ENCODE measurements at regions not wholly inside any gene's neighbourhood (a gene's known extent, or its start where the extent isn't known, plus 50 kb on each side); places are given as distances from the start of the nearest gene placed in this dataset.

DNA sequence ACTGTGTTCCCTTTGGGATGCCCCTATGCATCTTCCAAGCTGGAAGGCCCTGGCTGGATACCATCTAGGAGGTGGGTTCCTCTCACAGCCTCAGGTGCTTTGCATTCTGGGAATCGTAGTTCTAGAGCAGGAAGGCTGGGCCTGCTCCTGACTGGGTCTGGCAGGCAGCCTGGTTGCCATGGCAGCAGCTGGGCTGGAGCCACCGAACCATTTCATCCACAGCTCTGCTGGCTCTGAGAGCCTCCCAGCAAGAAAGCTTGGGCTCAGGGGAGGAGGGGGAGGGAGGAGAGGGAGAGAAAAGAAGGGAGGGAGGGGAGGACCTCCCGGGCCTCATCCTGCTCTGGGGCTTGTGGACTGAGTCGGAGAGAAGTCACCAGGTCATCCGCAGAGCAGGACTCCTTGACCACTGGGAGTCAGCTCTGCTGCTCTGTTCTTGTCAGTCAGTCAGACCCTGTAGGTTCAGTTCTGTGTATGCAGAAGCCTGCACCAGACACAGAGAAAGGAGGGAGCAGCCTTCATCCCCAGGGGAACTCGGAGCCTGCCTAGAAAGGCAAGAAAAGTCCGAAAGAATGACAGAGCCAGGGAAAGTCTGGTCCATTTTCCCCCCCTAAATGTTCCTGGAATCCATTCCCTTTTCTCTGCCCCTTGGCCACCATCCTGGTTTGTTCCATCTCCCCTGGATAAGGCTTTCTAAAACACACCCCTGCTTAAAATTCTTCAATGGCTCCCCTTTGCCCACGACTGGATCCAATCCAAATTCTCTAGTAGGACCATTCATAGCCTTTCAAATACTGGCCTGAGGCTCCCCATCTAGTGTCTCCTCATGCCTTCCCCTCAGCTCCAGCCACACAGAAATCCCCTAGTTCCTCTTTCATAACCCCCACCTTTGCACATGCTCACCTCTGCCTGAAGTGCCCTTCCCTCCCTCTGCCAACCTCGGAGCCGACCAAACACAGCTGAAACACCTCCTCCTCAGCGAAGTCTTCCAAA lies 65.4 kb upstream of the ARAP3 start:
- DNase-seq (ENCODE audit: low spot score) = peak; percentile 75

DNA sequence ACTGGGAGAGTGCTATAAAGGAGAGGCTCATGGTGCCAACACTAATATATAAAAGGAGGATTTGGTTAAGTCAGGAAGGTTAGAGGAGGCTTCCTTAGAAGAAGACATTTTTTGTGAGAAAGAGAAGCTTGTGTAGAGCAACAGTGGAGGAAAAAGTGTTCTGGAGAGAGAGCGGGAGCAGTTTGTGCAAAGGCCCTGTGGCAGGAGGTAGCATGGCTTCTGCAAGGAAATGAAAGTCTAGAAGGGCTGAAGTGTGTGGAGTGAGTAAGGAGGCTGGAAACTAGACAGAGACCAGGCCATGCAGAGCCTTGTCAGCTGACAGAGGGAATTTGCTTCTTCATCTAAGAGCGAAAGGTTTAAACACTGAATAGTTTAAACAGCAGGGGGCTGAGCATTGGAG lies 64.4 kb upstream of the ARAP3 start:
- no peak for DNase-seq (ENCODE audit: low spot score)

DNA sequence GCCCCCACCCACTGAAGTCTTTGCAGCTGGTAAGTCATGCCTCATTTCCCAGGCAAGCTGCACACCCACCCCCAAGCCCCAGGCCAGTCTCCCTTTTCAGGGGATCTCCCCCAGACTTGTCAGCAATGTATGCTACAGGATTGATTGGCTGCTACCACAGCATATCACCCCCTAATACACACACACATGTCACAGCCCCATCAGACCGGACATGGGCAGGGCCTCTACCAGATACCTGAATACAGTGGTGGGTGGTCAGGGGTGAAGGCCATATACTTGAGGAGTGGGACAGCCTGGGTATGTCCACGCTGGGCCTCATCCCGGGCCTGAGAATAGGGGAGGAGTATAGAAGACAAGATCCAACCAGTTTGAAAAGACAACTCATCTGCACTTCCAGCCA lies 63.4 kb upstream of the ARAP3 start:
- DNase-seq (ENCODE audit: low spot score) = no peak

DNA sequence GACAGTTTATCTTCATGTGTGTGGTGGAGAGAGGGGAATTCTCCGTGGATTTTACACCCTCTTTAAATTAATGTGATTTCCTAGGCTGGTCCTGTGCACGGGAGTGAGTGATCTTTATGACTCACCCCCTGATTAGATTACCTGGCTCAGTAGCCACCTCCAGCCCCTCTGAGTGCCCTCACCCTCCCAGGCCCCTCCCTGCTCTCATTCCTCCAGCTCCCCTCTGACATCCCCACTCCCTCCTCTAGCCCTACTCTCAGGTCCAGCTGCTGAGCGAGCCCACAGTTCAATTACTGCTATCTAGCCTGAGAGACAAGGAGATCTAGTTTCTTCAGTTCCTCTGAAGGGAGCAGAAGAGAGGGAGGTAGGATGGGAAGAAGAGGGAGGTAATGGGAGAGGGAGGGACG lies 61.8 kb upstream of the ARAP3 start:
- no peak for DNase-seq (ENCODE audit: low spot score)

DNA sequence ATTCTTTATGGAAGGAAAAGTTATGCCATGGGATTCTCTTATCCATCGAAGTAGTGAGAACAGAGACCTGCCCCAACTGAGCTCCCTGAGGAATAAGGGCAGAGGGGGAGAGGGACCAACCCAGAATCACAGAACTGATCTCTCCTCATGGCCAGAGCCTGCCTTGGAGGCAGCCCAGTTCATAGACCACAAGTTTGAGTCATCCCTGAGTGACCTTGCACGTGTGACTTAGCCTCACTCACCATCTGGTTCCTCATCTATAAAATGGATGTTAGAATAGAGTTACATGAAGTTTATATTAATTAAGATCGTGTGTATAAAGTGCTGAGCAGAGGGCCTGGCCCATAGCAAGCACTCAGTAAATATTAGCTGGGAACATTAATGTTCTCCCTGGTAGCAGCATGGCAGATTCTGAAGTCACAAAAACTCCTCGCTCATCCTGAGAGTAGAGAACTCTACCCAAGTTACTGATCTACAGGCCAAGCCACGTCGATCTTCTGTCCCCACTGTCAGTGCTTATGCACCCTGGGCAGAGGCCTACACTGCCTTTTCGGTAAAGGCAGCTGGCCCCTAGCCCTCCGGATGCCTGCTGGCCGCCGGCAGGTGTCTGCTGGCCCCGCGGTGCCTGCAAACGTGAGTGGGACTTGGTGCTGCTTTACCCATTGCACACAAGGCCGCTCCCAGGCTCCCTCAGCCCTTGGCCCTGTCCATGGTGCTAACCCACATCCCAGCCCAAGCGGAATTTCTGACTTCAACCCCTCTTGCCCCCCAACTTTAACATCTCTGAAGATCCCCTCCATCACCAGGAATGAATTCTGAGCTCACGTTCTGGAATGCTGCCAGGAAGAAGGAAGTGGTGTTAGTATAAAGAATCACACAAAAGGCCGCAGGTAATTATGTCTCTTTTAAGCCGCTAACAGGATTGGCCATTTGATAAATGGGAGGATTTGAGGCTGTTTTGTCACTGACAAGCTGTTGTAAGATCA lies 61.1 kb upstream of the ARAP3 start:
- DNase-seq (ENCODE audit: low spot score) = no peak

DNA sequence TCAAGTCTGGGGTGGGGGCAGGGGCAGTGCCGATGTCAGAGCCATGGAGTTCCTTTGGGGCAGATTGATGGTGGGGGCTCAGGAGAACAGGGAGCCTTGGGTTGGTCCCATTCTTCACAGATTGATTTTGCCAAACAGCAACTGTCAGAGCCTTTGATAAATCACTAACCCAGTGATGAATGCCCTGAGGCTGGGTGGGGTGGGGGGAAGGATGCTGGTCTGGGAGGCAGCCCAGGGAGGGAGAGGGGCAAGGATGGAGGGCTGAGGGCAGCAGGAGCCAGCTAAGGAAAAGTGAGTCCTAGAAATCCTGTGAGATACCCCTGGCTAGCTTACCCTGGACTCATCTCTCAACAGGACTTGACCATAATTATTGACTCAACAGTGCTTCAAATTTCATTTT lies 60.1 kb upstream of the ARAP3 start:
- no peak for DNase-seq (ENCODE audit: low spot score)

DNA sequence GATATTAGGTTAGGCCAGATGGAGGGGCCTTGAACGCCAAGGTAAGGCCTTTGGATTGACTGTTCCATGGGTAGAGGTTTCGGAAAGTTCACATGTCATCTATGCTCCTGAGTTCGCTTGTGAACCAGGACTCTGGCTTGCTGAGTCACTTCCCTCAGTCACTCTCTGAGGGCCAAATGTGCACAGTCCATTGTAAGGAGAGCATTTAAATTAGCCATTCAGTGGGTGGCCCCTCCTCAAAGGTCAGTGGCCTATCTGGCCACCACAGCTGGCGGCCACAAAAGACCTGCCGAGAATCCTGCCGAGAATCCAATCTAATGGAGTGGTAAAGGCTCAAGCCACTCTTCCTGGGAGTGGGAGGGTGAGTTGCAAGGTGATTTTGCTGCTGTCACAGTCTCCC lies 58.9 kb upstream of the ARAP3 start:
- DNase-seq (ENCODE audit: low spot score) = no peak

DNA sequence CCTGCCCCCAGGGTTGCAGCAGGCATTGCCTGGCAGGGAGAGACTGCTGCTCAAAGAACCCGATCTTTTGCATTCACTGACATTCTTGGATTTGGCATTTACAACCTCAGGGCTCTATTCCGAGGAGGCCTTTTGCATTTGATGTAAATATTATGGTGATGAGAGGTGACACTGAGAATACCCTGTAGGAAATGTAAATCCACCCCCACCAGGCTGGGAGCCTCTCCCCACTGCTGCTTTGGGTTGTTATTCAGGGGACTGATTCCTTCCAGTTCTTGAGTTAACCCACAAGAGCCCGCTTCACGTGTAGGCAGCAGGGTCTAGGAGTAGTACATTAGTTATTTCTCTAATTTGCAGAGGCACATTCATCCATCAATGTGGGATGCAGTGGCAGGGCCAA lies 55.5 kb upstream of the ARAP3 start:
- DNase-seq (ENCODE audit: low spot score) = no peak

DNA sequence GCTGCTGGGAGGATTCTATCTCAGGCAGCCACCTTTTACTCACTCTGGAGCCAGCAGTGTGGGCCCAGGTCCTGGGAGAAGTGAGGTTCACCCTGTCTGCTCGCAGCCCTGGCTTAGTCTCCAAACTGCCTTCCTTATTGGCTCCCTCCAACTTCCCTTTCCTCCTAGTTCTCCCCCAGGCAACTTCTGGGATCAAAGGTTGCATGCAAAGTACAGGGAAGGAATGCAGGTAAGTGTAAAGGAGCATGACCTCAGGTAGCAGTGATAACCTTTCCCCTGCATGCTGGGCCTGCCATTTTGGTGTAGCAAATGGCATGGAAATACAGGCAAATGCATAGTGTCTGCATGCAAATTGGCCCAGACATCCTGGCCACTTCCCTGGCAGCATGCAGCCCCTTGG lies 53.8 kb upstream of the ARAP3 start:
- no peak for DNase-seq (ENCODE audit: low spot score)

DNA sequence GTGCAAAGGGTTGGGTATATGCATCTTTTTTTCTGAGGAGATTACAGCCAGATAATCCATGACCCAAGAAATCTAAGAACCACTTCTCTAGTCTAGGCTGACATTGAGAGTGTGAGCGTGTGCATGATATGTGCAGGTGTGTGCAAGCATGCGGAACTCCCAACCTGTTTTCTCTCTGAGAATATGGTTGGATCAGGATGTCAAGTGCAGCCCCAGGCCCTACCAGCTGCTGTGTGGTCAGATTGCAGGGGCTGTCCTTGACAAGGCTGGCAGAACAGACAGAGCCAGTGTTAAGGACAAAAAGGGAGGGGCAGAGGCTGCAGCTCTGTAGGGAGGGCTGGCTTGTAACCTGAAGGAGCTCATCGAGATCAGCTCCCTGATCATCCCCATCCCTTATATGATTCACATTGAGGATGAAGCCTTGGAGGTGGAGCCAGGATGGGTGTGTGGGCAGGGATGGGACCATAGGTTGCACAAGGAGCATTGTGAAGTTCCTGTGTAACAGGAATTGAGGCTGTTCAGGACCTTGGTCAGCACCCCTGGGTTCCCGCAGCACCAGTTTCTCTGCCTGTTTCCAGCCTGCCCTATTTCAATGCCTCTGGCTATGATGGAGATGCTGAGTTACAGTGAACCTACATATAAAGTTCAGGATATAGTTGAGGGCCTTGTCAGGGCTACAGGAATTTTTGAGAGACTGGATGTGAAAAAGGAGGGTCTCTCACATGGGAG lies 52.6 kb upstream of the ARAP3 start:
- DNase-seq (ENCODE audit: low spot score) = no peak

DNA sequence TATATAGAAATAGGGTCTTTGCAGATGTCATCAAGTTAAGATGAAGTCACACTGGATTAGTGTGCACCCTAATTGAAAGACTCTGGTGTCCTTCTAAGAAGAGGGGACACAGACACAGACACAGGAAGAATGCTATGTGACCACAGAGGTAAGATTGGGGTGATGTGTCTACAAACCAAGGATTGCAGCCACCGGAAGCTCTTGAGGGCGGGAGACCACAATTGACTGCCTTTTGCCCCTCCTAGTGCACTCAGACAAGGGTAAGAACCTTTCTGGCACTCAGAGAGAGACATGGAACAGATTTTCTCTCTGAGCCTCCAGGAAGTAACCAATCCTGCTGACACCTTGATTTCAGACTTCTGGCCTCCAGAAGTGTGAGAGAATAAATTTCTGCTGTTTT lies 51.2 kb upstream of the ARAP3 start:
- DNase-seq (ENCODE audit: low spot score) = no peak

DNA sequence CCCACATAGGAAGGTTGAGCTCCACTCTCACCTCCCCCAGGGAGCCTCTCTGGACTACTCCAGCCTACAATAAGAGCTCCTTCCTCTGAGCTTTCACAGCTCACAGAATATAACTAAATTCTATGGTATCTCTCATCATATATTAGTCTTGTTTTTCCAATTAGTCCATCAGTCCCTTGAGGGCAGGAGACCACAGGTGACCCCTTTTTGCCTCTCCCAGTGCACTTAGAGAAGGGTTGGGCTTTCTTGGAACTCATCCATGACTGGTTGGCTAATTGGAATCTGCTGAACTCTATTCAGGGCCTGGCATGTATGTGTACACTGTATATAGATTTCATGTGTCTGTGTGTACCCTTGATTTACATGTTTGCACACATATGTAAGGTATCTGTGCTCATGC lies 50.4 kb upstream of the ARAP3 start:
- DNase-seq (ENCODE audit: low spot score) = no peak
